Esophagus squamous epithelium (tissue), 5 donors: ENCODE measurements at regions not wholly inside any gene's neighbourhood (a gene's known extent, or its start where the extent isn't known, plus 50 kb on each side); places are given as distances from the start of the nearest gene placed in this dataset.
"Not testable (repeated sequence)": the region's sequence is repeated elsewhere in the genome, so short reads cannot be mapped to it uniquely, and the experiment has no call there.

Experiments
- DNase-seq: peaks from one replicate; lab custom pipeline; 2025; lab: John Stamatoyannopoulos, UW
- H3K27ac ChIP-seq, 4 donors: fragments of 200-600 bp; sonication (generic); one replicate each; pipeline ENCODE4 v1.5.1; 2016 to 2019; ENCODE audit warnings: mild to moderate bottlenecking in 1 of 4
- H3K27me3 ChIP-seq, 4 donors: fragments of 200-600 bp; sonication (generic); 1 replicate in 3 of 4; 2 replicates in 1 of 4; pipeline versions ENCODE4 v1.5.1 to v1.6.0; 2017 to 2021; ENCODE audit warnings: antibody characterized with exemption in 1 of 4
- H3K36me3 ChIP-seq, 3 donors: fragments of 200-600 bp; sonication (generic); one replicate each; pipeline ENCODE4 v1.5.1; 2016 to 2019
- H3K4me1 ChIP-seq, 3 donors: fragments of 200-600 bp; sonication (generic); one replicate each; pipeline ENCODE4 v1.5.1; 2017 to 2019
- H3K4me3 ChIP-seq, 4 donors: fragments of 200-600 bp; sonication (generic); 1 replicate in 3 of 4; 2 replicates in 1 of 4; pipeline ENCODE4 v1.5.1; 2016 to 2019; ENCODE audit warnings: mild to moderate bottlenecking in 2 of 4, moderate library complexity in 1 of 4
- H3K9me3 ChIP-seq, 3 donors: fragments of 200-600 bp; sonication (generic); one replicate each; pipeline ENCODE4 v1.5.1; 2016 to 2019
- POLR2A ChIP-seq, 4 donors: fragments of 450-650 bp; IDR thresholded peaks; one replicate each; pipeline ENCODE4 v1.6.1; 2017; ENCODE audit warnings: antibody characterized with exemption in 4 of 4, mild to moderate bottlenecking in 4 of 4, moderate library complexity in 3 of 4
- WGBS, 2 donors: methylation state at CpG; one replicate each; pipeline ENCODE4 v1.1.5; 2018; 5-methylcytosine and 5-hydroxymethylcytosine counted together
- intact Hi-C: fragments of 100-400 bp; cut with DNase I; formaldehyde crosslinking; loops from one replicate; pipeline ENCODE4 v1.15.0; 2022
- TF ChIP-seq, protein P1 (sequence below), 6 experiments: fragments of 450-650 bp in 4 of 6; fragments of 200-600 bp in 2 of 6; sonication (generic) in 2 of 6; IDR thresholded peaks; one replicate each; pipeline ENCODE4 v1.5.1; 2016 to 2019; ENCODE audit warnings: antibody characterized with exemption in 6 of 6, mild to moderate bottlenecking in 4 of 6, moderate library complexity in 4 of 6
- donor health status: DM: yes; HTN: yes; CAD: no.

DNA sequence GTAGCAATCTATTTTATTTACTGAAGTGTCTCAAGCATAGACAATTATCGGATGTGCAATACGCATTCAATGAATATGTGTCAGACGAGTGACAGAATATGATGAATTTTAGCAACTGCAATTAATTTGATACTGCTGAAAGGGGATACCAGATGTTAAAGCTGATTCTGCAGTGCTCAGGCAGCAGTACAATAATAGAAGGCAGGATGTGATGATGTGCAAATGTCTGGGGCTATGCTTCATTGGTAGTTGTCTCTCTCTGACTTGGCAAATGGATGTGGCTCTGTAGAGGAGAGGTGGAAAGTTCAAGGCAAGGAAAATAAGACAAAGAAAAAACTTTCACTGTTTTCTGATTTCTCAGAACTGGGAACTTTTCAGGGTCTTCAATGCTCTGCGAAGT lies 721.2 kb downstream of the CDH18 start:
- intact Hi-C loops = no loop called here
- no peak for DNase-seq
- Histone ChIP-seq H3K9me3 (no peaks in the 10 kb centered on the region), H3K4me3 (no peak overlapping the region), H3K4me1 (no peaks in the 10 kb centered on the region), H3K27ac (no peak overlapping the region), H3K27me3 (no peaks in the 10 kb centered on the region), H3K36me3 (no peaks in the 10 kb centered on the region)
- TF ChIP-seq POLR2A (IDR thresholded peaks at IDR 0.05) = no peak
- TF ChIP-seq, protein P1, sequence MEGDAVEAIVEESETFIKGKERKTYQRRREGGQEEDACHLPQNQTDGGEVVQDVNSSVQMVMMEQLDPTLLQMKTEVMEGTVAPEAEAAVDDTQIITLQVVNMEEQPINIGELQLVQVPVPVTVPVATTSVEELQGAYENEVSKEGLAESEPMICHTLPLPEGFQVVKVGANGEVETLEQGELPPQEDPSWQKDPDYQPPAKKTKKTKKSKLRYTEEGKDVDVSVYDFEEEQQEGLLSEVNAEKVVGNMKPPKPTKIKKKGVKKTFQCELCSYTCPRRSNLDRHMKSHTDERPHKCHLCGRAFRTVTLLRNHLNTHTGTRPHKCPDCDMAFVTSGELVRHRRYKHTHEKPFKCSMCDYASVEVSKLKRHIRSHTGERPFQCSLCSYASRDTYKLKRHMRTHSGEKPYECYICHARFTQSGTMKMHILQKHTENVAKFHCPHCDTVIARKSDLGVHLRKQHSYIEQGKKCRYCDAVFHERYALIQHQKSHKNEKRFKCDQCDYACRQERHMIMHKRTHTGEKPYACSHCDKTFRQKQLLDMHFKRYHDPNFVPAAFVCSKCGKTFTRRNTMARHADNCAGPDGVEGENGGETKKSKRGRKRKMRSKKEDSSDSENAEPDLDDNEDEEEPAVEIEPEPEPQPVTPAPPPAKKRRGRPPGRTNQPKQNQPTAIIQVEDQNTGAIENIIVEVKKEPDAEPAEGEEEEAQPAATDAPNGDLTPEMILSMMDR (IDR thresholded peaks at IDR 0.05) = no peak
- 84 to 86% methylated on average over 4 of the region's 4 CpGs for WGBS, 2 donors

DNA sequence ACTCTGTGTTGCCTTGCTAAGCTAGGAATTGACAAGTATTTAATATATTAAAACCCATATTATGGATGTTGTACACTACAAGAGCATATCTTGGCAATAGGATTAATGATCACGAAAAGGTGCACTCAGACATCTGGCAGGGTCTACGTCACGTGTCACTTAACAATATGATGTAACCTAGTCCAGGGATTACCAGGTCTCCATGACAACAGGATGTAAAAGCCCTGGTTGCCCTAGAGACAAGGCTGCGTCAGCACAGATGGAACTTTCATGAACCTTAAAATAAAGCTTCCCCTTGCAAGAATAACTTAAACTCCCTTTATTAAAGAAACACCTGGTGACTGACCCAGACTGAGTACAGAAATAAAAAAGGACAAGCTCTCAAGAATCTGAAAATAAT lies 717.8 kb downstream of the CDH18 start:
- H3K36me3 ChIP-seq = no peaks in the 10 kb centered on the region
- H3K4me1 ChIP-seq = no peaks in the 10 kb centered on the region
- no peaks in the 10 kb centered on the region for H3K9me3 ChIP-seq
- TF ChIP-seq POLR2A (IDR thresholded peaks at IDR 0.05) = no peak
- TF ChIP-seq, protein P1 (IDR thresholded peaks at IDR 0.05) = no peak
- no peak overlapping the region for H3K27ac ChIP-seq
- intact Hi-C loops = no loop called here
- no peak overlapping the region for H3K4me3 ChIP-seq
- H3K27me3 ChIP-seq = no peaks in the 10 kb centered on the region
- 74 to 77% methylated on average over 4 of the region's 4 CpGs for WGBS, 2 donors
- DNase-seq = no peak

DNA sequence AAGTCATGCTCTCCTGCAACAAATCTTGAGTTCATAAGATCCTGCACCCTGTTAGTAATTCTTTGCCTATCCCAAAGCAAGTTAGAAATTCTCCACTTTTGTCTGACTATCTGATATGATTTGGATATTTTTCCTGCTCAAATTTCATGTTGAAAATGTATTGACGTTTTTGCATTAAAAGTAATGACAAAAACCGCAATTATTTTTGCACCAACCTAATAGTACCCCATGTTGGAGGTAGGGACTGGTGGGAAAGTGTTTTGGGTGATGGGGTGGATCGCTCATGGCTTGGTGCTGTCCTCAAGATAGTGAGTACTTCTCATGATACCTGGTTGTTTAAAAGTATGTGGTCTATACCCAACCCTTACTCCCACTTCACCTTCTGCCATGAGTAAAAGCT lies 713.4 kb downstream of the CDH18 start:
- H3K4me3 ChIP-seq = no peak overlapping the region
- H3K9me3 ChIP-seq = no peaks in the 10 kb centered on the region
- no peaks in the 10 kb centered on the region for H3K4me1 ChIP-seq
- H3K27ac ChIP-seq = no peak overlapping the region
- H3K27me3 ChIP-seq = no peaks in the 10 kb centered on the region
- no peaks in the 10 kb centered on the region for H3K36me3 ChIP-seq
- intact Hi-C loops = no loop called here
- no peak for DNase-seq
- WGBS, 2 donors = 73 to 82% methylated on average over 3 of the region's 3 CpGs
- no peak for TF ChIP-seq POLR2A (IDR thresholded peaks at IDR 0.05)
- TF ChIP-seq, protein P1 (IDR thresholded peaks at IDR 0.05) = no peak

DNA sequence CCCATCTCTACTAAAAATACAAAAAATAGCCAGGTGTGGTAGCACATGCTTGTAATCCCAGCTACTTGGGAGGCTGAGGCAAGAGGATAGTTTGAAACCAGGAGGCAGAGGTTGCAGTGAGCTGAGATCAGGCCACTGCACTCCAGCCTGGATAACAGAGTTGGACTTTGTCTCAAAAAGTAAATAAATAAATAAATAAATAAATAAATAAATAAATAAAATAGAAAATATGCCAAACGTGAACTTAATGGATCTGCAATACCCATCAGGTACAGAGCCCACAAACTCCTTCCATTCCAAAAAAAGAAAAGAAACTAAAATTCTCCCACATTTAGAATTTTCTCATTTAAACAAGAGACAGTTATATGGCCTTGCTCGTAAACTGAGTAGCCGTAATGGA lies 702.7 kb downstream of the CDH18 start:
- intact Hi-C loops = no loop called here
- Histone ChIP-seq H3K9me3 (peaks cover 0 to 13% (median 0%) of the 10 kb centered on the region in 3 donors), H3K4me1 (no peaks in the 10 kb centered on the region), H3K27ac (no peak overlapping the region), H3K36me3 (no peaks in the 10 kb centered on the region), H3K4me3 (no peak overlapping the region), H3K27me3 (no peaks in the 10 kb centered on the region)
- no peak for DNase-seq
- WGBS, 2 donors = 80 to 93% methylated on average over 3 of the region's 3 CpGs
- TF ChIP-seq, protein P1 (IDR thresholded peaks at IDR 0.05) = no peak
- no peak for TF ChIP-seq POLR2A (IDR thresholded peaks at IDR 0.05)

DNA sequence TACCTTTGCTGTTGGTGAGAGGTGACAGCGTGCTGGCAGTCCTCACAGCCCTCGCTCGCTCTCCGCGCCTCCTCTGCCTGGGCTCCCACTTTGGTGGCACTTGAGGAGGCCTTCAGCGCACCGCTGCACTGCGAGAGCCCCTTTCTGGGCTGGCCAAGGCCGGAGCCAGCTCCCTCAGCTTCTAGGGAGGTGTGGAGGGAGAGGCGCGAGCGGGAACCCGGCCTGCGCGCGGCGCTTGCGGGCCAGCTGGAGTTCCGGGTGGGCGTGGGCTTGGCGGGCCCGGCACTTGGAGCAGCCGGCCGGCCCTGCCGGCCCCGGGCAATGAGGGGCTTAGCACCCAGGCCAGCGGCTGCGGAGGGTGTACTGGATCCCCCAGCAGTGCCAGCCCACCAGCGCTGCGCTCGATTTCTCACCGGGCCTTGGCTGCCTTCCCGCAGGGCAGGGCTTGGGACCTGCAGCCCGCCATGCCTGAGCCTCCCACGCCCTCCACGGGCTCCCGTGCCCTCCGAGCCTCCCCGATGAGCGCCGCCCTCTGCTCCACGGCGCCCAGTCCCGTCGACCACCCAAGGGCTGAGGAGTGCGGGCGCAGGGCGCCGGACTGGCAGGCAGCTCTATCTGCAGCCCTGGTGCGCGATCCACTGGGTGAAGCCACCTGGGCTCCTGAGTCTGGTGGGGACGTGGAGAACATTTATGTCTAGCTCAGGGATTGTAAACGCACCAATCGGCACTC lies 700.3 kb downstream of the CDH18 start:
- H3K9me3 ChIP-seq = peaks cover 0 to 13% (median 0%) of the 10 kb centered on the region in 3 donors
- H3K4me3 ChIP-seq, intact Hi-C loops, H3K27ac ChIP-seq, H3K4me1 ChIP-seq, H3K36me3 ChIP-seq, DNase-seq, H3K27me3 ChIP-seq: not testable (repeated sequence)
- WGBS, 2 donors = 85 to 95% methylated on average over 6 to 16 of the region's 54 CpGs

DNA sequence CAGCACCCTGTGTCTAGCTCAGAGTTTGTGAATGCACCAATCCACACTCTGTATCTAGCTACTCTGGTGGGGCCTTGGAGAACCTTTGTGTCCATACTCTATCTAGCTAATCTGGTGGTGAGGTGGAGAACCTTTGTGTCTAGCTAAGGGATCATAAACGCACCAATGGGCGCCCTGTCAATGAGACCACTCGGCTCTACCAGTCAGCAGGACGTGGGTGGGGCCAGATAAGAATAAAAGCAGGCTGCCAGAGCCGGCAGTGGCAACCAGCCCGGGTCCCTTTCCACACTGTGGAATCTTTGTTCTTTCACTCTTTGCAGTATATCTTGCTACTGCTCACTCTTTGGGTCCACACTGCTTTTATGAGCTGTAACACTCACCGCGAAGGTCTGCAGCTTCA lies 699.7 kb downstream of the CDH18 start:
- H3K36me3 ChIP-seq, H3K27me3 ChIP-seq, H3K27ac ChIP-seq, H3K4me3 ChIP-seq, H3K4me1 ChIP-seq, intact Hi-C loops, DNase-seq: not testable (repeated sequence)
- H3K9me3 ChIP-seq = peaks cover 0 to 13% (median 0%) of the 10 kb centered on the region in 3 donors
- 67 to 85% methylated on average over 3 to 8 of the region's 8 CpGs for WGBS, 2 donors
